ENCODE measurements at regions not wholly inside any gene's neighbourhood (a gene's known extent, or its start where the extent isn't known, plus 50 kb on each side); places are given as distances from the start of the nearest gene placed in this dataset.

GRCh38 chr10:131755200-131755599 lies 145.6 kb upstream of the PPP2R2D start:
- ATAC-seq (no peak), DNase-seq (no peak)
- intact Hi-C loops (cut with DNase I): no loop called here
- Histone ChIP-seq H3K9me3 (no peaks in the 10 kb centered on the region), H3K27me3 (ENCODE audit: insufficient read depth in 3 of 3, low read length in 2 of 3) (peaks cover 0 to 12% (median 0%) of the 10 kb centered on the region in 3 donors), H3K4me1 (no peaks in the 10 kb centered on the region), H3K27ac (no peak overlapping the region), H3K4me3 (no peak overlapping the region), H3K36me3 (ENCODE audit: insufficient read depth in 1 of 2, low read depth in 1 of 2) (no peaks in the 10 kb centered on the region)
- WGBS, 3 donors: 87 to 96% (median 87%) methylated on average over 5 of the region's 5 CpGs
- TF ChIP-seq, protein P1, sequence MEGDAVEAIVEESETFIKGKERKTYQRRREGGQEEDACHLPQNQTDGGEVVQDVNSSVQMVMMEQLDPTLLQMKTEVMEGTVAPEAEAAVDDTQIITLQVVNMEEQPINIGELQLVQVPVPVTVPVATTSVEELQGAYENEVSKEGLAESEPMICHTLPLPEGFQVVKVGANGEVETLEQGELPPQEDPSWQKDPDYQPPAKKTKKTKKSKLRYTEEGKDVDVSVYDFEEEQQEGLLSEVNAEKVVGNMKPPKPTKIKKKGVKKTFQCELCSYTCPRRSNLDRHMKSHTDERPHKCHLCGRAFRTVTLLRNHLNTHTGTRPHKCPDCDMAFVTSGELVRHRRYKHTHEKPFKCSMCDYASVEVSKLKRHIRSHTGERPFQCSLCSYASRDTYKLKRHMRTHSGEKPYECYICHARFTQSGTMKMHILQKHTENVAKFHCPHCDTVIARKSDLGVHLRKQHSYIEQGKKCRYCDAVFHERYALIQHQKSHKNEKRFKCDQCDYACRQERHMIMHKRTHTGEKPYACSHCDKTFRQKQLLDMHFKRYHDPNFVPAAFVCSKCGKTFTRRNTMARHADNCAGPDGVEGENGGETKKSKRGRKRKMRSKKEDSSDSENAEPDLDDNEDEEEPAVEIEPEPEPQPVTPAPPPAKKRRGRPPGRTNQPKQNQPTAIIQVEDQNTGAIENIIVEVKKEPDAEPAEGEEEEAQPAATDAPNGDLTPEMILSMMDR (IDR thresholded peaks at IDR 0.05): no peak

DNA sequence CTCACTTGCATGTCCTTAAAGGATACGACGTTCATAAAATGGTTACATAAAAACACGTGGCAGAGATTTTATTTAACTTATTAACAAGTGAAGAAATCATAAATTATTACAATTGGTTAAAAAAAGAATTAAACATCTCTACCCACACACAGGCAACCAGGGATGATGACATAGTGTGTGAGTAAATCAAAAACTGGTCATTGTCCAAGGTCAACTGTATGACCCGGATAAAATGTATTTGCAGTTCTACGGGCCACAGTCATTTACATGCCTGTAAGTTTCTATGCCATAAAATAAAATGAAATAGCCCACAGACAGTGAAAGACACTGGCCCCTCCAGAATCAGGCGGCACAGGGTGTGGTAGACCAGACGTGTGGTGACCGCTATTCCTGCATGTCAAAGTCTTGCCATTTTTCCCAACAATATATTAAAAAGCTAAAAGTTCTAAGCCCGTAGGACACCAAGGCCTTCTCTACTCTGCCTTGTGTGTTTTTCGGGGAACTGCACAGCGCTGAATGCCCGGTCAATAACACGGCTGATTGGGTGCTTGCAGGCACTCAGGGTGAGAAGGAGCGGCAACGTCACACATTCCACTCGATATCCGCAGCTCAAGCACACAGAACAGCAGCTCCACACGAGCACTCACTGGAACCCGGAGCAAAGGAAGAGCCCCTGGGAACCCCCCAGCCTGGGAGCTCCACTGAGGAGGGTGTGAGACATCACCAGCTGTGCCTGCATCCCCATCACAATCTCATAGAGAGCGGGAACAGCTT lies 143.3 kb upstream of the PPP2R2D start:
- WGBS, 3 donors: 77 to 80% (median 78%) methylated on average over 20 of the region's 20 CpGs
- H3K27me3 ChIP-seq (ENCODE audit: insufficient read depth in 3 of 3, low read length in 2 of 3): peaks cover 0 to 4% (median 4%) of the 10 kb centered on the region in 3 donors
- intact Hi-C loops (cut with DNase I): no loop called here
- DNase-seq: peak in 1 of 2 donors; percentile 18
- ATAC-seq: no peak
- TF ChIP-seq, protein P1 (IDR thresholded peaks at IDR 0.05): no peak
- H3K27ac ChIP-seq: no peak overlapping the region
- H3K9me3 ChIP-seq: no peaks in the 10 kb centered on the region
- H3K36me3 ChIP-seq (ENCODE audit: insufficient read depth in 1 of 2, low read depth in 1 of 2): no peaks in the 10 kb centered on the region
- no peaks in the 10 kb centered on the region for H3K4me1 ChIP-seq
- no peak overlapping the region for H3K4me3 ChIP-seq

DNA sequence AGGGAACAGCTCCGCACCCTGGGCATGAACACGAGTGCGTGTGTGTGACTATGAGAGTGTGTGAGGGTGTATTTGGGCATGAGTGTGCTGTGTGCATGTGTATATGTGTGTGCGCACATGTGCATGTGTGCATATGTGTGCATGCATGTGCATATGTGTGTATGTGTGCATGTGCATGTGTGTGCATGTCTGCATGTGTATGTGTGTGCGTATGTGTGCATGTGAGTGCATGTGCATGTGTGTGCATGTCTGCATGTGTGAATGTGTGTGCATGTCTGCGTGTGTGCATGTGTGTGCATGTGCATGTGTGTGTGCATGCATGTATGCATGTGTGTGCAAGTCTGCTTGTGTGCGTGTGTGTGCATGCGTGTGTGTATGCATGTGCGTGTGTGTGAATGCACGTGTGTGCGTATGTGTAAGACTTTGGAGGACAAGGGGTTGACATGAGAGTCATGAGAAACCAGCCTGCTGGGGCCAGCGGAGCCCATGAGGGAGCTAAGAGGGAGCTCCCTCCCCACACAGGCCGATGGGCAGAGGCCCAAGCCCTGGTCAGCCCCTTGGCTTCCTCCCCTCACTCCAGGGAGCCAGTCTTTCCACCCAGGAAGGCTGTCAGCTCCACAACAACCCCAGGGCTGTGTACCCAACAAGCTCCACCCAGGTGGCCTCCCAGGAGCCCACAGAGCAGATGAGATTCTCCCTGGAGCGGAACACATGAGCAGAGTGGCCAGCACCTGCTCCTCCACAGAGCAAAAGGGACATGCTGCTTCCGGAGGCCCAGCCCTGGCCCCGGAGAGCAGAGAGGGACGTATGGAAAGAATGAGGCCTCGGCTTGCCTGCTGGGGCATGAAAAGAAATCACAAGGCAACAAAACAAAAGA lies 142.5 kb upstream of the PPP2R2D start:
- Histone ChIP-seq H3K27me3 (ENCODE audit: insufficient read depth in 3 of 3, low read length in 2 of 3) (peaks cover 0 to 4% (median 4%) of the 10 kb centered on the region in 3 donors), H3K4me1 (no peaks in the 10 kb centered on the region), H3K9me3 (no peaks in the 10 kb centered on the region), H3K4me3 (no peak overlapping the region), H3K27ac (no peak overlapping the region), H3K36me3 (ENCODE audit: insufficient read depth in 1 of 2, low read depth in 1 of 2) (no peaks in the 10 kb centered on the region)
- TF ChIP-seq, protein P1 (IDR thresholded peaks at IDR 0.05): no peak
- ATAC-seq: no peak
- intact Hi-C loops (cut with DNase I): no loop called here
- peak in 1 of 2 donors; percentile 21 for DNase-seq
- WGBS, 3 donors: 67 to 74% (median 71%) methylated on average over 18 of the region's 18 CpGs

DNA sequence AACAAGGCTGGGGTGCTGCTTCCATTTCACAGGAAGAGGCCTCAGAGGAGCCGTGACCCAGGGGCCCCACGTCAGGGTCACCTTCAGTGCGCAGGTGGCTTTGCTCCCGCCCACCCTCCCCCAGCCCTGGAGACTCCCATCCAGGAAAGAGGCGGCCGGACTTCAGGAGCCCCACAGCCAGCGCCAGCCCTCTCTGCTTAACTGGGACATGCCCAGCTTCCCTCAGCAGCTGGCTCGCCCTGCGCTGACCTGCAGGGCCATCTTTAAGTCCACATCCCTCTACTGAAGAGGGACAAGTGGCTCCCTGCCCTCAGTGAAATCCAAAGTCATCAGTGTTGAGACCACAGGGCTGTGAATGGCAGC lies 141.9 kb upstream of the PPP2R2D start:
- no peaks in the 10 kb centered on the region for H3K9me3 ChIP-seq
- H3K36me3 ChIP-seq (ENCODE audit: insufficient read depth in 1 of 2, low read depth in 1 of 2): no peaks in the 10 kb centered on the region
- H3K4me1 ChIP-seq: no peaks in the 10 kb centered on the region
- H3K27me3 ChIP-seq (ENCODE audit: insufficient read depth in 3 of 3, low read length in 2 of 3): peaks cover 0 to 4% (median 4%) of the 10 kb centered on the region in 3 donors
- WGBS, 3 donors: 71 to 80% (median 76%) methylated on average over 9 of the region's 9 CpGs
- ATAC-seq (no peak), DNase-seq (no peak)
- no peak overlapping the region for H3K27ac ChIP-seq
- intact Hi-C loops (cut with DNase I): no loop called here
- H3K4me3 ChIP-seq: no peak overlapping the region
- TF ChIP-seq, protein P1 (IDR thresholded peaks at IDR 0.05): no peak
